Activated naive CD8-positive, alpha-beta T cell treated with anti-CD3 and anti-CD28 coated beads, Interleukin-2, amount 10 ng/mL, durations not matched to agents 7 days and 5 days (primary cell): ENCODE measurements at regions not wholly inside any gene's neighbourhood (a gene's known extent, or its start where the extent isn't known, plus 50 kb on each side); places are given as distances from the start of the nearest gene placed in this dataset.
"Not testable (repeated sequence)": the region's sequence is repeated elsewhere in the genome, so short reads cannot be mapped to it uniquely, and the experiment has no call there.

Experiments used
- ATAC-seq: fragments of 150-1000 bp; cut with Tn5 transposase; one replicate; pipeline ENCODE4 v1.10.0; 2021; ENCODE audit warnings: low read depth, moderate library complexity
- POLR2A ChIA-PET: fragments of 350-600 bp; sonication (Branson Sonifier 250); formaldehyde crosslinking; loops from one replicate; lab custom pipeline; 2021; ENCODE audit warnings: antibody characterized with exemption; lab: Charles Lee
- DNase-seq: peaks from one replicate; pipeline ENCODE4 v3.0.0; 2021
- H3K27ac Mint-ChIP-seq: one replicate; pipeline ENCODE4 v1.8.0; 2022; ENCODE audit warnings: mild to moderate bottlenecking, mixed read lengths
- H3K27me3 Mint-ChIP-seq: one replicate; pipeline ENCODE4 v1.8.0; 2022; ENCODE audit warnings: mild to moderate bottlenecking, moderate library complexity, mixed read lengths
- H3K36me3 Mint-ChIP-seq: one replicate; pipeline ENCODE4 v1.8.0; 2021; ENCODE audit warnings: mild to moderate bottlenecking, mixed read lengths
- H3K4me1 Mint-ChIP-seq: one replicate; pipeline ENCODE4 v1.8.0; 2021; ENCODE audit warnings: mixed read lengths
- H3K4me3 Mint-ChIP-seq: one replicate; pipeline ENCODE4 v1.8.0; 2022; ENCODE audit warnings: mild to moderate bottlenecking, moderate library complexity, mixed read lengths
- H3K9me3 Mint-ChIP-seq: one replicate; pipeline ENCODE4 v1.8.0; 2021; ENCODE audit warnings: mixed read lengths

GRCh38 chr1:169043823-169044222 is 62.7 kb upstream of the ATP1B1 start:
- Mint-ChIP-seq H3K4me1 (peaks cover 49% of the 10 kb centered on the region), H3K27ac (peak overlapping the region; percentile 92), H3K9me3 (peaks cover 10% of the 10 kb centered on the region), H3K27me3 (no peaks in the 10 kb centered on the region), H3K36me3 (peaks cover 24% of the 10 kb centered on the region), H3K4me3 (peak overlapping the region; percentile 65)
- ATAC-seq, result peak; percentile 7
- peak; percentile 41 for DNase-seq
- POLR2A ChIA-PET, result interaction anchor here (0.6 kb wide), 1 partner anchor 510 kb away, joined by 3 read pairs; no protein-coding TSS in a partner anchor

DNA sequence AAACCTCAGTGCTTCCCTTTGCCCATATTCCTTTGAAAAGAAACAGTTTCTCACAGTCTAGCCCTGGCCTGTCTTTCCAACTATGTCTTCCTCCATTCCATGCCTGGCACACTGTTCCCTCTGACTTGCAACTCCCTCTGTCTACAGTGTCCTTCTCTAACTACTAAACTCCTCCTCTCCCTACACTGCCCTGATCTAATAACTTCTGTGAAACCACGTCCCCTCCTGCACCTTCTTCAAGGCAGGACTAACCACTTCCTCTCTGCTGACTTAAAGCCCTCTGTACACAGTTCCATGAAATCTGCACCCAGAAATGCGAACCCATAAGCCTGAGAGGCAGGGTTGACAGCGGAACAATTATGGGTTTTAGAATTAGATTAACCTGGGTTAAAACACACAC is 62.2 kb upstream of the ATP1B1 start:
- POLR2A ChIA-PET, result interaction anchor here (1.5 kb wide), 1 partner anchor 12 kb away, joined by 5 read pairs; no protein-coding TSS in a partner anchor
- Mint-ChIP-seq H3K4me1 (peaks cover 53% of the 10 kb centered on the region), H3K27me3 (no peaks in the 10 kb centered on the region), H3K9me3 (peaks cover 10% of the 10 kb centered on the region), H3K27ac (peak overlapping the region; percentile 92), H3K4me3 (peak overlapping the region; percentile 65), H3K36me3 (peaks cover 22% of the 10 kb centered on the region)
- ATAC-seq (peak; percentile 100), DNase-seq (peak; percentile 33)

DNA sequence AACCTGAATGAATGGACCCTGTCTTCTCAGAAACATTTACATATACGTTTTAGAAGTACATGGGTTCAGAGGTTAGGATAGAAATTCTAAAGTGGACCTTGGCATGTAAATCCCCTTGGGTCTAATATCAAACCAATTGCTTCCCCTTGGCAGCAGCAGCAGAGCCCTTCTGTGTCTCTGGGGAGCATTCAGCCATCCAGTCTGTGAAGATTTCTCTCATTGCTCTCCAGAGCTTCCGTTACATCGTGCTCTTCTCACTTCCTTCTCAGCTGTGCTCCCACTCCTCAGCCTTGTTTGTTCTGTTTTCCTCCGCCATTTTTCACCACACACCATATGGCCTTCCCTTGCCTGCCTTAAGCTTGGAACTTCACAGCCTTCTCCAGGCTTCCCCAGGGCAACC is 61.5 kb upstream of the ATP1B1 start:
- POLR2A ChIA-PET, result interaction anchor here (0.6 to 1.5 kb wide), 4 partner anchors 11 to 819 kb away, joined by 3 to 5 read pairs (median 3); partner anchors contain the start of genes ATP1B1 and SFT2D2
- peak overlapping the region; percentile 39 for H3K4me3 Mint-ChIP-seq
- DNase-seq, result peak; percentile 31

DNA sequence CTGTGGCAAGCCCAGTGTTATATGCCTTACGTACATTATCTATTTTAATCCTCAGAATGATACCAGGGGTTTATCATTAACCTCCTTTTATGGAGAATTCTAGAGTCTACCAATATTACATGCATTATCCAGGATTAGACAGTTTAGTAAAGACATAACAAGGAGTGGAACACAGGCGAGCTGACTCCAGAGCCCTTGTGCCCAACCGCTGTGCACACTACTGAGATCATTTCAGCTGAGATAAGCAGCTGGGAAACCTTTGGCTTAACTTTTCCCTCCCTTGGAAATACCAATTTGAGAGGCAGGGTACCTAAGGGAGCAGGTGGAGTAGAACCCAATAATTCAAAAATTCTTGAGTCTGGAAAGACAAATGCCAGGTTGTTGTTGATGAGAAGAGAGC is 59.8 kb upstream of the ATP1B1 start:
- no peak for DNase-seq
- peaks cover 10% of the 10 kb centered on the region for H3K9me3 Mint-ChIP-seq
- no peak overlapping the region for H3K4me3 Mint-ChIP-seq
- POLR2A ChIA-PET, result interaction anchor here (1.5 kb wide), 1 partner anchor 821 kb away, joined by 3 read pairs; the partner anchor contains the start of gene SFT2D2
- peak overlapping the region; percentile 13 for H3K27ac Mint-ChIP-seq
- ATAC-seq, result no peak
- no peaks in the 10 kb centered on the region for H3K27me3 Mint-ChIP-seq
- H3K36me3 Mint-ChIP-seq, result peaks cover 20% of the 10 kb centered on the region
- peaks cover 59% of the 10 kb centered on the region for H3K4me1 Mint-ChIP-seq

More for the DNA sequence above, 61.5 kb upstream of the ATP1B1 start:
- H3K27me3 Mint-ChIP-seq, result no peaks in the 10 kb centered on the region
- no peak for ATAC-seq
- peak overlapping the region; percentile 92 for H3K27ac Mint-ChIP-seq
- H3K9me3 Mint-ChIP-seq, result peaks cover 9% of the 10 kb centered on the region
- H3K4me1 Mint-ChIP-seq, result peaks cover 58% of the 10 kb centered on the region
- peaks cover 22% of the 10 kb centered on the region for H3K36me3 Mint-ChIP-seq

DNA sequence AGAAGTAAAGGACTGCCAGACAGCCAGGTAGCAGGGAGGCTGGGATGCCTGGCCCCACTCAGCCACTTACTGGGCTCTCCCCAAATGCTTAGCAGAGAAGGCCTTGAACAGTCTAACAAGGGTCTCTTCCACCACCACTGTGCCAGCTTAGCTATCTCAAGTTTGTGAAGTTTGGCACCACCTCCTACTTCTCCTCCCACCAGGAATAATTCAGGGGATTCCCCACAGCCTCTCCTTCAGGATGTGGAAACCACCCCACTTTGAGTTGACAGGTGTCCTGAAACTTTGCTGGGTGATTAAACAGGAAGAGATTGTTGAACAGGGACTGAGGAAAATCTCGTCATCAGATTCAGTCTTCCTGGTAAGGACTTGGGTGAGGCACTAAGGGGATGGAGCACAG is 59.4 kb upstream of the ATP1B1 start:
- peaks cover 8% of the 10 kb centered on the region for H3K9me3 Mint-ChIP-seq
- ATAC-seq (no peak), DNase-seq (no peak)
- H3K27ac Mint-ChIP-seq, result peak overlapping the region; percentile 66
- H3K27me3 Mint-ChIP-seq, result no peaks in the 10 kb centered on the region
- no peak overlapping the region for H3K4me3 Mint-ChIP-seq
- POLR2A ChIA-PET, result no interaction called here
- peaks cover 57% of the 10 kb centered on the region for H3K4me1 Mint-ChIP-seq
- H3K36me3 Mint-ChIP-seq, result peaks cover 18% of the 10 kb centered on the region

GRCh38 chr1:169048043-169048442 is 58.4 kb upstream of the ATP1B1 start:
- Mint-ChIP-seq H3K36me3 (peaks cover 12% of the 10 kb centered on the region), H3K9me3 (peaks cover 5% of the 10 kb centered on the region), H3K4me1 (peaks cover 57% of the 10 kb centered on the region), H3K4me3 (no peak overlapping the region), H3K27me3 (no peaks in the 10 kb centered on the region), H3K27ac (no peak overlapping the region)
- POLR2A ChIA-PET, result no interaction called here
- no peak for ATAC-seq
- no peak for DNase-seq

- ATAC-seq (no peak), DNase-seq (no peak)
- H3K36me3 Mint-ChIP-seq, result peaks cover 5% of the 10 kb centered on the region
- POLR2A ChIA-PET, result no interaction called here
- peaks cover 5% of the 10 kb centered on the region for H3K9me3 Mint-ChIP-seq
- peak overlapping the region; percentile 19 for H3K27ac Mint-ChIP-seq
- H3K4me3 Mint-ChIP-seq, result no peak overlapping the region
- H3K27me3 Mint-ChIP-seq, result no peaks in the 10 kb centered on the region
- peaks cover 44% of the 10 kb centered on the region for H3K4me1 Mint-ChIP-seq
Measured at GRCh38 chr1:169049258-169049938, 57.1 kb upstream of the ATP1B1 start.

DNA sequence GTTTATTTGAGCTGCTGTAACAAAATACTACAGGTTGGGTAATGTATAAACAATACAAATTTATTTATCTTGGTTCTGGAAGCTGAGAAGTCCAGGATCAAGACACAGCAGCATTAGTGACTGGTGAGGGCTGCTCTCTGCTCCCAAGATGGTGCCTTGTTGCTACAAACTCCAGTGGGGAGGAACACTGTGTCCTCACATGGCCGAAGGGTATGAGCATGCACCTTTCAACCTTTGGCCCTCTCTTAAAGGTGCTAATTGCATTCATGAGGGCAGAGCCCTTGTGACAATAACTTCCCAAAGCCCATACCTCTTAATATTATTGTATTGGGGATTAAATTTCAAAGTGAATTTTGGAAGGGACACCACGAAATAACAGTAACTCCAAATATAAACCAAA is 55.3 kb upstream of the ATP1B1 start:
- POLR2A ChIA-PET, result no interaction called here
- H3K27ac Mint-ChIP-seq, result no peak overlapping the region
- no peak overlapping the region for H3K4me3 Mint-ChIP-seq
- ATAC-seq, result no peak
- peaks cover 3% of the 10 kb centered on the region for H3K27me3 Mint-ChIP-seq
- H3K36me3 Mint-ChIP-seq, result peaks cover 3% of the 10 kb centered on the region
- peaks cover 5% of the 10 kb centered on the region for H3K9me3 Mint-ChIP-seq
- DNase-seq, result no peak
- peaks cover 28% of the 10 kb centered on the region for H3K4me1 Mint-ChIP-seq

- peaks cover 19% of the 10 kb centered on the region for H3K4me1 Mint-ChIP-seq
- POLR2A ChIA-PET, H3K27ac Mint-ChIP-seq, H3K9me3 Mint-ChIP-seq, H3K36me3 Mint-ChIP-seq, H3K4me3 Mint-ChIP-seq, ATAC-seq, H3K27me3 Mint-ChIP-seq, DNase-seq: not testable (repeated sequence)
Measured at GRCh38 chr1:169052171-169052570, 54.3 kb upstream of the ATP1B1 start.

DNA sequence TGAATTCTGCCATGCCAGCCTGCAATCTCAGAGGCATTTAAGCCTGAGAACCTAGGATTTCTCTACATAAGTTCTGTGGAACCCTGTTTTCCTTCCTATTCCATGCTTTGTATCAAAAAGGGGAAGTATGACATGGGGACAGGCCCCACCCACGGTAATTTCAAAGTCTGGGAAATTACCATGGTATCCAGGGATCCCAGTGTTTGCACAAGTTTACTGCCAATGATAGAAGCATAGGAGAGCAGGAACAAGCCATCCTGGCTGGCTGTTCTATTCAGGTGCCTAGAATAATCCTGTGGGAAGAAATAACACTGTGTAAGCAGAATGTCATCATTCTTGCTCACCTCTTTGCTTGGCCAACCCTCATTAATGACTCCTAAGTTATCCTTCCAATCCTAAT is 53.8 kb upstream of the ATP1B1 start:
- Mint-ChIP-seq H3K36me3 (no peaks in the 10 kb centered on the region), H3K9me3 (peaks cover 3% of the 10 kb centered on the region), H3K27ac (no peak overlapping the region), H3K4me1 (peaks cover 18% of the 10 kb centered on the region), H3K4me3 (no peak overlapping the region), H3K27me3 (peaks cover 3% of the 10 kb centered on the region)
- ATAC-seq (no peak), DNase-seq (no peak)
- POLR2A ChIA-PET, result no interaction called here

DNA sequence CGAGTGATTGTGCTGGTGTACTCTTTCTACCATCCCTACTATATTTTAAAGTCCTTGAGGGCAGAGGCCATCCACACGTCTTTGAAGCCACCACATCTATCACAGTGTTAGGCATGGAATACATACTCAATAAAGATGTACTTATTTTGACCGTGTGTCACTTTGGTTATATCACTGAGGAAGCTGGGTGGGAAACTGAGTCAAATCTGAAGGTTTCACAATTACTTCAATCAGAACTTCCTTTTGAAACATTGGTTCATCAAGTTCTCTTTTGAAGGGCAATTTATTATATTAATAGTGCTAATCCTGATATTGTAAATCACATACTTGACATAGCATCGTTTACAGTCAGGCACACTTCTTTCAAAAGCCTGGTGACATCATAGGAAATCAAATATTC is 53.3 kb upstream of the ATP1B1 start:
- H3K27ac Mint-ChIP-seq, result no peak overlapping the region
- DNase-seq (no peak), ATAC-seq (no peak)
- no peaks in the 10 kb centered on the region for H3K36me3 Mint-ChIP-seq
- H3K9me3 Mint-ChIP-seq, result peaks cover 4% of the 10 kb centered on the region
- peaks cover 17% of the 10 kb centered on the region for H3K4me1 Mint-ChIP-seq
- peaks cover 3% of the 10 kb centered on the region for H3K27me3 Mint-ChIP-seq
- H3K4me3 Mint-ChIP-seq, result no peak overlapping the region
- POLR2A ChIA-PET, result no interaction called here
